HEK293 (cell line): ENCODE measurements at regions not wholly inside any gene's neighbourhood (a gene's known extent, or its start where the extent isn't known, plus 50 kb on each side); places are given as distances from the start of the nearest gene placed in this dataset.

Experiments used
- CTCF ChIA-PET: fragments of 350-600 bp; formaldehyde crosslinking; extraction: SDS; loops from one replicate; lab custom pipeline; 2021; ENCODE audit warnings: antibody characterized with exemption; lab: Yijun Ruan, JAX
- POLR2A ChIA-PET: fragments of 300-600 bp; formaldehyde crosslinking; extraction: SDS; loops from one replicate; lab custom pipeline; 2020; ENCODE audit warnings: antibody characterized with exemption, inconsistent platforms; lab: Yijun Ruan, JAX
- H3K27ac ChIP-seq: fragments of 200-500 bp; sonication (Bioruptor generic); 2 replicates; pipeline ENCODE4 v1.5.1; 2014; ENCODE audit warnings: low read depth, low read length, control low read depth, inconsistent platforms; ENCODE audit errors: extremely low read depth
- H3K36me3 ChIP-seq, 2 experiments: fragments of 200-500 bp in 1 of 2; sonication (Bioruptor generic) in 1 of 2; 1 replicate in 1 of 2; 2 replicates in 1 of 2; pipeline ENCODE4 v1.5.1; 2014 to 2017; ENCODE audit warnings: inconsistent platforms in 2 of 2, low read length in 2 of 2; ENCODE audit not compliant: control insufficient read depth in 2 of 2, insufficient read depth in 1 of 2
- H3K4me1 ChIP-seq: fragments of 200-500 bp; sonication (Bioruptor generic); 2 replicates; pipeline ENCODE4 v1.5.1; 2014; ENCODE audit warnings: mild to moderate bottlenecking, low read length, inconsistent platforms; ENCODE audit not compliant: control insufficient read depth, insufficient read depth
- H3K4me3 ChIP-seq: 2 replicates; pipeline ENCODE4 v1.5.1; 2011; ENCODE audit warnings: low read depth, mild to moderate bottlenecking, control low read depth, low read length, moderate library complexity
- H3K9me3 ChIP-seq: fragments of 200-500 bp; sonication (Bioruptor generic); 2 replicates; pipeline ENCODE4 v1.5.1; 2014; ENCODE audit warnings: low read depth, low read length, inconsistent platforms; ENCODE audit not compliant: control insufficient read depth, insufficient read depth
- KLF17 ChIP-seq: fragments of 450-650 bp; formaldehyde crosslinking; IDR thresholded peaks from 2 replicates; pipeline ENCODE4 v1.5.1; 2016; ENCODE audit warnings: missing biosample characterization, missing genetic modification characterization
- PBX3 ChIP-seq: sonication (generic); formaldehyde crosslinking; IDR thresholded peaks from 2 replicates; pipeline ENCODE4 v1.8.1; 2022; ENCODE audit warnings: mild to moderate bottlenecking, moderate library complexity, missing genetic modification reagents
- SP7 ChIP-seq: fragments of 450-650 bp; formaldehyde crosslinking; IDR thresholded peaks from 2 replicates; pipeline ENCODE4 v1.5.1; 2016; ENCODE audit warnings: missing biosample characterization, missing genetic modification characterization
- TRIM28 ChIP-seq: IDR thresholded peaks from 2 replicates; pipeline ENCODE4 v1.6.1; 2011; ENCODE audit warnings: low read length, control low read depth, borderline replicate concordance
- ZFP3 ChIP-seq: fragments of 450-650 bp; formaldehyde crosslinking; IDR thresholded peaks from 2 replicates; pipeline ENCODE4 v1.5.1; 2016; ENCODE audit warnings: low read depth, missing biosample characterization, missing genetic modification characterization
- ZNF140 ChIP-seq: fragments of 450-650 bp; formaldehyde crosslinking; IDR thresholded peaks from 2 replicates; pipeline ENCODE4 v1.5.1; 2016; ENCODE audit warnings: missing biosample characterization, missing genetic modification characterization
- ZNF324 ChIP-seq: fragments of 450-650 bp; formaldehyde crosslinking; IDR thresholded peaks from 2 replicates; pipeline ENCODE4 v1.5.1; 2016; ENCODE audit warnings: missing biosample characterization, missing genetic modification characterization
- ZNF398 ChIP-seq: fragments of 450-650 bp; formaldehyde crosslinking; IDR thresholded peaks from 2 replicates; pipeline ENCODE4 v1.5.1; 2017; ENCODE audit warnings: missing biosample characterization, missing genetic modification characterization
- ZNF514 ChIP-seq: fragments of 450-650 bp; formaldehyde crosslinking; IDR thresholded peaks from 2 replicates; pipeline ENCODE4 v1.5.1; 2016; ENCODE audit warnings: missing biosample characterization, missing genetic modification characterization
- ZNF660 ChIP-seq: fragments of 450-650 bp; IDR thresholded peaks from 2 replicates; pipeline ENCODE4 v1.5.1; 2018; ENCODE audit warnings: missing biosample characterization, mild to moderate bottlenecking, missing genetic modification characterization
- ZNF768 ChIP-seq: fragments of 450-650 bp; formaldehyde crosslinking; IDR thresholded peaks from 2 replicates; pipeline ENCODE4 v1.5.1; 2018; ENCODE audit warnings: missing biosample characterization, mild to moderate bottlenecking, missing genetic modification characterization
- ZNF777 ChIP-seq: fragments of 450-650 bp; formaldehyde crosslinking; IDR thresholded peaks from 2 replicates; pipeline ENCODE4 v1.5.1; 2017; ENCODE audit warnings: missing biosample characterization, missing genetic modification characterization, borderline replicate concordance

- Histone ChIP-seq H3K4me1 (no peaks in the 10 kb centered on the region), H3K4me3 (no peak overlapping the region), H3K36me3 (no peaks in the 10 kb centered on the region), H3K27ac (no peak overlapping the region), H3K9me3 (no peaks in the 10 kb centered on the region)
- CTCF ChIA-PET: interaction anchor here (3.7 kb wide), 1 partner anchor 52 kb away, joined by 18 read pairs; no protein-coding TSS in a partner anchor
- no peak for TF ChIP-seq ZNF660 (tag by site-specific recombination)
- POLR2A ChIA-PET: interaction anchor here (1.1 kb wide), 1 partner anchor 81 kb away, joined by 3 read pairs; the partner anchor contains the start of gene SNRNP48
Measured at GRCh38 chr6:7671076-7671475, 54.8 kb upstream of the BMP6 start.

- no peak overlapping the region for H3K27ac ChIP-seq
- no peaks in the 10 kb centered on the region for H3K4me1 ChIP-seq
- ChIA-PET POLR2A (interaction anchor here (1.1 kb wide), 1 partner anchor 82 kb away, joined by 3 read pairs; the partner anchor contains the start of gene SNRNP48), CTCF (interaction anchor here (1.1 to 3.7 kb wide), 5 partner anchors 13 to 223 kb away, joined by 3 to 18 read pairs (median 4); no protein-coding TSS in a partner anchor)
- TF ChIP-seq ZNF398 (tag by site-specific recombination) (no peak), PBX3 (CRISPR knock-in tag) (no peak), ZFP3 (tag by site-specific recombination) (no peak), ZNF140 (tag by site-specific recombination) (no peak), ZNF768 (no peak), ZNF777 (no peak), SP7 (tag by site-specific recombination) (no peak), ZNF514 (tag by site-specific recombination) (no peak), ZNF324 (tag by site-specific recombination) (no peak)
- H3K4me3 ChIP-seq: no peak overlapping the region
- no peaks in the 10 kb centered on the region for H3K36me3 ChIP-seq
- no peaks in the 10 kb centered on the region for H3K9me3 ChIP-seq
Measured at GRCh38 chr6:7671581-7671980, 54.3 kb upstream of the BMP6 start.

- POLR2A ChIA-PET: interaction anchor here (1.0 to 1.1 kb wide), 2 partner anchors 83 to 302 kb away, joined by 3 read pairs; partner anchors contain the start of gene SNRNP48
- no peak overlapping the region for H3K4me3 ChIP-seq
Measured at GRCh38 chr6:7672066-7673062, 53.5 kb upstream of the BMP6 start.

More at GRCh38 chr6:7672066-7673062, 53.5 kb upstream of the BMP6 start:
- CTCF ChIA-PET: interaction anchor here (0.6 to 3.7 kb wide), 15 partner anchors 9 to 709 kb away, joined by 3 to 18 read pairs (median 3); partner anchors contain the start of genes CAGE1 and RIOK1
- H3K4me1 ChIP-seq: no peaks in the 10 kb centered on the region
- H3K27ac ChIP-seq: no peak overlapping the region
- H3K9me3 ChIP-seq: no peaks in the 10 kb centered on the region
- TF ChIP-seq KLF17 (no peak), TRIM28 (0 out of 2 replicates have a peak, but pooled peaks have one; percentile 38)
- no peaks in the 10 kb centered on the region for H3K36me3 ChIP-seq
